NCI-H2081 (cell line): ENCODE measurements at regions not wholly inside any gene's neighbourhood (a gene's known extent, or its start where the extent isn't known, plus 50 kb on each side); places are given as distances from the start of the nearest gene placed in this dataset.
A peak's percentile ranks its signal among the peaks of the same experiment; 100 is the strongest.

Experiments used
- DNase-seq, 2 experiments: peaks; one replicate each; lab custom pipeline; 2025; lab: John Stamatoyannopoulos, UW

DNA sequence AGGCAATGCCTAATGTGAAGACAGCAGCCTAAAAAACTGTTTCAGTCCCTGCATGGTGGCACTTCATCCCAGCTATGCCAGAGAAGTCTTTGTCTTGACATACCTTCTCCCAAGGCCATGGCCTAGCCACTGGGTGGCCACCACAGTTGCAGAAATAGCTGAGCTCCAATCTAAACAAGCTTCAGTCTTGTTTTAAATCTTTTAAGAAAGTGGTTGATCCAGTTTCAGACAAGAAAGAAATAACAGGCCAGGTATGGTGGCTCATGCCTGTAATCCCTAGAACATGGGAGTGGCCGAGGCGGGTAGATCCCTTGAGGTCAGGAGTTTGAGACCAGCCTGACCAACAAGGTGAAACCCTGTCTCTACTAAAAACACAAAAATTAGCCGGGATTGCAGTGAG is 600.0 kb upstream of the PLXNA2 start:
- no peak for DNase-seq

GRCh38 chr1:208848854-208849253 is 604.7 kb upstream of the PLXNA2 start:
- peak in 1 of 2 experiments; percentile 32 for DNase-seq

GRCh38 chr1:208850442-208850841 is 606.3 kb upstream of the PLXNA2 start:
- DNase-seq = no peak

DNA sequence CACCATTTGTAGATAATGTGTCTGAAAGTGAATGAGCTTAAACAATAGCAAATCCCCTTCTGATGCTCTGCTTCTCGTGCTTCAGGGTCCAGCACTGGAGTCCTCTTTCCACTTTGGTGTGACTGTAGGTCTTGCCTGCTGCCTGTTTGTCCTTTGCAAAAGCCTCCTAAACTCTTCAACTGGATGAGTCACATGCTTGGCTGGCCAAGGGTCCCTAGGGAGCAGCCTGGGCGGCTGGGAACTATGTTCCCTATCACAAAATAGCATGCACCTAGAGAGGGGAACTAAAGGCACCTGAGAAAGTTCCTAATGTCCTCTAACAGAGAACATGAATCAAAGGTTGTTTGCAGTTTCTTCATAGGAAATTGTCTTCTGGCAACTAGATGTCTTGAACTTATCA is 607.2 kb upstream of the PLXNA2 start:
- DNase-seq = no peak

GRCh38 chr1:208852911-208853310 is 608.7 kb upstream of the PLXNA2 start:
- no peak for DNase-seq

- DNase-seq = no peak
Observed at GRCh38 chr1:208855403-208855802, 611.2 kb upstream of the PLXNA2 start.

DNA sequence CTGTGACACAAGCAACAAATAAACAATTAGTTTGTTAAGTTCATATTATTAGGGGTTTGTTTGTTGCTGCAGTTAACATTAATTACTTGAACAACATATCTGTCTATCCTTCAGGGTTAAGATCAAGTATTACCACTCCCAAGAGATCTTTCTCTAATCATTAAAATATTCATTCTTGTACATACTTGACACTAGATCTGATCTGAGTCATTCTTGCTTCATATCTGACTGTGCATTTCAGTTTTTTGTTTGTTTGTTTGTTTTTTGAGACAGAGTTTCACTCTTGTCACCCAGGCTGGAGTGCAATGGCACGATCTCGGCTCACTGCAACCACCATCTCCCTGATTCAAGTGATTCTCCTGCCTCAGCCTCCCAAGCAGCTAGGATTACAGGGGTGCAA is 613.3 kb upstream of the PLXNA2 start:
- DNase-seq = no peak

DNA sequence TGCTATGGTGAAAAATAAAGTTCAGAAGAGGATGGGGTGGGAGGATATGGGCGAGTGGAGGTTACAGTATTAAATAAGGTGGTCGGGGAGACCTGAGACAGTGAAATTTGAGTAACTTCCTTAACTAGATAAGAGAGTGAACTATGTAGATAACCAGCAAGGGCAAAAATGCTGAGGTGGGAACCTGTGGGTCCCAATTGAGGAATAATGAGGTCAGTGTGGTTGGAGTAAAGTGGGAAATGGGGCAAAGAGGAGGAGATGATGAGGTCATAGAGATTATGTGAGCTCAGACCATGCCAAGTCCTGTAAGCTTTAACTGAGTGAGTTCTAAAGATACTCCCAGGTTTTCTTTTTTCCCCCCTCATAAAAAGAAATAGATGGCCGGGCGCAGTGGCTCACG is 614.6 kb upstream of the PLXNA2 start:
- DNase-seq = no peak

- no peak for DNase-seq
Observed at GRCh38 chr1:208864366-208864965, 620.3 kb upstream of the PLXNA2 start.

DNA sequence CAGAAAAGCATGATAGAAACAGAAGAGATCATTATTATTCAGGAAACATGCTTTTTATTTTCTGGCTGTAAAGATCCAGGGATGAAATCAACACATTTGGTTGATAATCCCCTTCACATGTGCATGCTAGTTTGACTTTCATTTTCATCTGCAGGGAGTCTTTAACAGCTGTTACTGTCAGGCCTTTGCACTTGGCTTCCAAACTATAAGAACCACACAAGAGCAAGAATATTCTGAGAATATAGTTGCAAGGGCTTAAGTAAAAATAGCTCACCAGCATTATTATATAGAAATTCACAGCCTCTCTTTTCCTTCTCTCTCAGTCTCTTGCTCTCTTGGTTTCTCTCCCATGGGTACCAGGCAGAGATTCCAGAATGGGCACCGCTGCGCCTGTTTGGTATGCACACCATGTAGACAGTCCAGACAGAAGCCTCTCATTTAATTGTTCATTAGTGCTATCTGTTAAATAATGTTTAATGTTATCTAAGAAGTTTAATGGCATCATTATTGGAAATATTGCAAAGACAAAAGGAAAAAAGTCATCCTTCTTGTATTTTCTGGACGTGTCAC is 622.3 kb upstream of the PLXNA2 start:
- no peak for DNase-seq

GRCh38 chr1:208868554-208868953 is 624.4 kb upstream of the PLXNA2 start:
- DNase-seq = no peak

GRCh38 chr1:208874915-208875314 is 630.7 kb upstream of the PLXNA2 start:
- DNase-seq = no peak

- no peak for DNase-seq
Observed at GRCh38 chr1:208879022-208879421, 634.8 kb upstream of the PLXNA2 start.

GRCh38 chr1:208880433-208881100 is 636.4 kb upstream of the PLXNA2 start:
- DNase-seq = no peak

DNA sequence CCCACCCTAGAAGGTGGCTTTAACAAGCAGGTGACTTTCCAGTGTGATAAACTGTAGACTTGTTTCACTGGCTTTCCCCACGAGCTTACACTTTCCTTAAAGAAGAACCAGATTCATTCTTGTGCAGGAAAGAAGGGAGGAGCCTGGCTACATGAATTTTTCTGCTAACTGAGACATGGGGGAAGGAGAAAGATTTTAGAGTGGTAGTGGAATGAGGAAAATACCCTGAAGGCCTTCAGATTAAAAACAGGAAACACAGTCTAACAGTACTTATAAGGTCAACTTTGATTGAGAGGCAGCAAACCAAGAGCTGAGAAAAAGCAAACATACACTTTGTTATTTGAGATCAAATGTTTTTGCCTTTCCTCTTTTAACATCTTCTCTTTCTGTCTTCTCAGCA is 640.9 kb upstream of the PLXNA2 start:
- DNase-seq = no peak

GRCh38 chr1:208885650-208886049 is 641.5 kb upstream of the PLXNA2 start:
- no peak for DNase-seq

GRCh38 chr1:208888376-208888775 is 644.2 kb upstream of the PLXNA2 start:
- no peak for DNase-seq

DNA sequence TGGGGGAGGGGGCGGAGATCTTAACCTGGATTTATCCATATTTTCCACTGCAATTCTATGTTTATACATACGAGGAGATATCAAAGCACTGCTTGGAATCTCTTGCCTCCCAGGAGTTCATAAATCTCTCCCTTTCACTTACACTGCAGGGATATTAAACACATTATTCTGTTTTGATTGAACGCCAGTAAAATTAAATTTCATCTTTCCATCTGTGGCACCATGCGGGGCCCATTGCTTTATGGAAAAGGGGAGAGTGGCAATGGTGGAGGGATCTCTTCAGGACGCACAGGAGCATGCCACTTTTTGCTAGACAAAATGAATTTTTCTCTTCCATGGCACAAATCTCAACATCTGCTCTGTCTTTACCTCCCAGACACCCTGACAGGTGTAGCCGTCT is 648.0 kb upstream of the PLXNA2 start:
- no peak for DNase-seq

DNA sequence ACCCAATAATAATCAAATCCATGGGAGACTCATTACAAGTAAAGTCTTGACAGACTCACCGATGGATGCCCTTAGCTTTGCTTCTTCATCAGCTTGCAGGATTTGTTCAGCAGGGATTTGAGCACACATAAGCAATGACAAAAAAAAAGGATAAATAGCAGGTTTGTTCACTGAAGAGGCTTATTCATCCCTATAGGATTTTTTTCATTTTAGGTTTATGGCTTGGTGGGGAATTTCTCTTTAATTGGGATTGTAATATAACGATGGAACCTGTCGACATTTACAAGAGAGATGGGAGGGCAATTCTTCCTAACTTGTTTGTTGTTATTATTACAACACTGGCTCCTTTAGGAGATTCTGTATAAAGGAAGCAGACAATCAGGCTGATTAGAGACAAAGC is 649.1 kb upstream of the PLXNA2 start:
- DNase-seq = no peak

GRCh38 chr1:208895181-208895580 is 651.0 kb upstream of the PLXNA2 start:
- no peak for DNase-seq

DNA sequence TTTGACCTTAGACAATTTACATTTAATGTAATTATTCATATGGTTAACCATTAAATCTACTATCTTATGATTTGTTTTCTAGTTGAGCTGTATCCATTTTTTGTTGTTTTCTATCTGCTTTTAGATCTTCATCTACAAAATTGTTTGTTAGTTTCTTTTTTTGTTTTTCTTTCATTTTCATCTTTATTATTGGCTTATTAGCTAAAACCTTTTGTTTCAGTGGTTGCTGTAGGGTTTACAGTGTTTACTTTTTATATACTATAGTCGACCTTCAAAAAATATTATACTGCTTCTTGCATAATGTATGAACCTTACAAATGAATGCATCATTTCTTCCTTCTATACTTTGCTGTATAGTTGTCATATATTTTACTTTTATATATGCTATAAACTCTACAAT is 651.6 kb upstream of the PLXNA2 start:
- DNase-seq = no peak

- no peak for DNase-seq
Observed at GRCh38 chr1:208896768-208897167, 652.6 kb upstream of the PLXNA2 start.

GRCh38 chr1:208899438-208899837 is 655.3 kb upstream of the PLXNA2 start:
- no peak for DNase-seq
